Stomach (tissue), 8 donors: ENCODE measurements at regions not wholly inside any gene's neighbourhood (a gene's known extent, or its start where the extent isn't known, plus 50 kb on each side); places are given as distances from the start of the nearest gene placed in this dataset.

Experiments
- DNase-seq, 2 donors: peaks; one replicate each; pipeline versions ENCODE4 v3.0.0 to v3.0.0-alpha.2; 2013 to 2019
- H3K27ac ChIP-seq, 5 donors: fragments of 200-600 bp in 4 of 5; sonication (generic) in 4 of 5; one replicate each; pipeline ENCODE4 v1.5.1; 2013 to 2019; ENCODE audit warnings: mild to moderate bottlenecking in 1 of 5, moderate library complexity in 1 of 5
- H3K27me3 ChIP-seq, 3 donors: fragments of 200-600 bp; sonication (generic); one replicate each; pipeline ENCODE4 v1.5.1; 2017 to 2019; ENCODE audit warnings: mixed run types in 1 of 3
- H3K36me3 ChIP-seq, 4 donors: fragments of 200-600 bp; sonication (generic); 1 replicate in 3 of 4; 2 replicates in 1 of 4; pipeline ENCODE4 v1.5.1; 2016 to 2019
- H3K4me1 ChIP-seq, 4 donors: fragments of 200-600 bp; sonication (generic); one replicate each; pipeline ENCODE4 v1.5.1; 2016 to 2019
- H3K4me3 ChIP-seq, 4 donors: fragments of 200-600 bp; sonication (generic) in 3 of 4; one replicate each; pipeline ENCODE4 v1.5.1; 2016 to 2019; ENCODE audit warnings: mild to moderate bottlenecking in 1 of 4
- H3K9me3 ChIP-seq, 4 donors: fragments of 200-600 bp; sonication (generic); one replicate each; pipeline ENCODE4 v1.5.1; 2016 to 2019
- CTCF ChIP-seq, 7 experiments: fragments of 450-650 bp in 4 of 7; fragments of 200-600 bp in 3 of 7; sonication (generic) in 3 of 7; IDR thresholded peaks; one replicate each; pipeline ENCODE4 v1.5.1; 2016 to 2019; ENCODE audit warnings: antibody characterized with exemption in 7 of 7, control low read depth in 2 of 7, mild to moderate bottlenecking in 1 of 7
- EP300 ChIP-seq: sonication (generic); formaldehyde crosslinking; IDR thresholded peaks from one replicate; pipeline ENCODE4 v1.6.1; 2017; ENCODE audit warnings: antibody characterized with exemption
- POLR2A ChIP-seq, 4 donors: fragments of 450-650 bp; IDR thresholded peaks; one replicate each; pipeline ENCODE4 v1.6.1; 2016; ENCODE audit warnings: antibody characterized with exemption in 4 of 4, control low read depth in 2 of 4, mild to moderate bottlenecking in 1 of 4, moderate library complexity in 1 of 4
- POLR2AphosphoS5 ChIP-seq, 3 donors: sonication (generic); formaldehyde crosslinking; IDR thresholded peaks; one replicate each; pipeline ENCODE4 v1.6.1; 2016; ENCODE audit warnings: antibody characterized with exemption in 3 of 3
- WGBS, 5 donors: extraction: QIAGEN DNeasy Blood & Tissue Kit in 3 of 5; methylation state at CpG; one replicate each; pipeline versions ENCODE4 v1.1.5 to v1.1.7; 2013 to 2018; 5-methylcytosine and 5-hydroxymethylcytosine counted together
- intact Hi-C: fragments of 100-400 bp; cut with DNase I; formaldehyde crosslinking; loops from one replicate; pipeline ENCODE4 v1.15.1; 2023; ENCODE audit warnings: low total_unique reads
- donor health status: healthy with polysubstance abuse.
- donor health status: Bipolar disorder and iron deficiency.
- donor health status: healthy.

GRCh38 chr6:126091466-126091865 lies 105.1 kb downstream of the TRMT11 start:
- no peak overlapping the region for H3K27ac ChIP-seq
- intact Hi-C loops: no loop called here
- no peaks in the 10 kb centered on the region for H3K9me3 ChIP-seq
- 79 to 94% (median 87%) methylated on average over 6 of the region's 6 CpGs for WGBS, 5 donors
- H3K36me3 ChIP-seq: peaks cover 0 to 5% (median 0%) of the 10 kb centered on the region in 4 donors
- no peaks in the 10 kb centered on the region for H3K27me3 ChIP-seq
- TF ChIP-seq POLR2A (IDR thresholded peaks at IDR 0.05): no peak
- TF ChIP-seq POLR2AphosphoS5 (IDR thresholded peaks at IDR 0.05): no peak
- no peak for TF ChIP-seq CTCF (IDR thresholded peaks at IDR 0.05)
- TF ChIP-seq EP300: no peak
- no peaks in the 10 kb centered on the region for H3K4me1 ChIP-seq
- no peak for DNase-seq
- H3K4me3 ChIP-seq: no peak overlapping the region

DNA sequence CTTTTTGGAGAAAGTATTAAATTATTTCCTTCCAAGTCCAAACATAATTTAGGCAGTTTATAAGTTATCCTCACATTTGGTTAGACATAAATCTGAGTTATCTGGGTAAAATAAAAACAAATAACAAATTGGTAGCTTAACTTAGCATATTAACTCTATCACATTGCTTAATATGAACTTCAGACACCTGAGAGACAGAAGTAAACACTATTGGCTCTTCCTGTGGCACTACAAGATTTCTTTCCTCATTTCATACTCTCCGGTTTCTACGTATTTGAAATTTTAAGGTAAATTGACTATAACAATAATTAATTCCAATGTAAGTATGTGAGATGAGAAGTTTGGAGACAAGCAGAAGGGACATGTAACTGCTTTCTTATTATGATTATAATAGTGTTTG lies 106.8 kb downstream of the TRMT11 start:
- intact Hi-C loops: no loop called here
- Histone ChIP-seq H3K4me1 (no peaks in the 10 kb centered on the region), H3K4me3 (no peak overlapping the region), H3K9me3 (no peaks in the 10 kb centered on the region), H3K36me3 (peaks cover 0 to 5% (median 0%) of the 10 kb centered on the region in 4 donors), H3K27me3 (no peaks in the 10 kb centered on the region), H3K27ac (no peak overlapping the region)
- whole genome bisulfite sequencing, 5 donors: 71 to 97% (median 94%) methylated on average over 2 of the region's 2 CpGs
- TF ChIP-seq POLR2A (IDR thresholded peaks at IDR 0.05) (no peak), CTCF (IDR thresholded peaks at IDR 0.05) (no peak), EP300 (no peak), POLR2AphosphoS5 (IDR thresholded peaks at IDR 0.05) (no peak)
- no peak for DNase-seq

DNA sequence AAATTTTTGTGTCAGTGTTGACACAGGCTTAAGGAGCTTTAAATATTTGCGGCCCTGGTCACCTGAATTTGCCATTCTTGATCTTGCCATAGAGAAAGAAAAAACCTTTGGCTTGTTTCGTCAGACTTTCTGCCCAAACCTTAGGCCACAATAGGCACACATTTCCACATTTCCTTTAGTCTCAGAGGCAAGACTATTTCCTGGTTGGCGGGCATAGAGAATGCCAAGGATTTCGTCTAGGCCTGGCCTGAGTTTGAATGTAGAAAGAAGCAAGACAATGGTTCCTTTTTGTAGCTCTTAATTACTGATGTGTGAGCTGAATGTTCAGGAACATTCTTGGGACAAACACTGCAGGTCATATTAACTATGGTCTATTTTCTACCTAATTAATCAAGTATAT lies 108.1 kb downstream of the TRMT11 start:
- H3K27ac ChIP-seq: no peak overlapping the region
- WGBS, 5 donors: 78 to 86% (median 83%) methylated on average over 4 of the region's 4 CpGs
- TF ChIP-seq POLR2AphosphoS5 (IDR thresholded peaks at IDR 0.05): no peak
- TF ChIP-seq CTCF (IDR thresholded peaks at IDR 0.05): no peak
- no peak for TF ChIP-seq POLR2A (IDR thresholded peaks at IDR 0.05)
- no peak for DNase-seq
- H3K27me3 ChIP-seq: no peaks in the 10 kb centered on the region
- H3K36me3 ChIP-seq: peaks cover 0 to 5% (median 0%) of the 10 kb centered on the region in 4 donors
- no peaks in the 10 kb centered on the region for H3K9me3 ChIP-seq
- no peaks in the 10 kb centered on the region for H3K4me1 ChIP-seq
- H3K4me3 ChIP-seq: no peak overlapping the region
- intact Hi-C loops: no loop called here

DNA sequence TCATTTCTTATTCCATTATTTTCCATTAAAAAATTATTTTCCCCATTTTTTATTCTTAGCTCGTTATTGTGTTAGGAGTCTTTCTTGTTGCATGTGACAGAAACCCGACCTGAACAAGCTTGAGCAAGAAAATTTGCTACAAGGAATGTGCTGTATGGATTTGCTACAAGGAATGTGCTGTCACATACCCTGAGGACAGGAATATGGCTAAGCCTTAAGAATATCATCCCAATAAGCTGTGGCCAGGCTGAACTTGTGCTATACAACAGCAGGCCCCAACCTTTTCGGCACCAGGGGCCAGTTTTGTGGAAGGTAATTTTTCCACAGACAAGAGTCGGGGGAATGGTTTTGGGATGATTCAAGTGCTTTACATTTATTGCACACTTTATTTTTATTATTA lies 114.0 kb downstream of the TRMT11 start:
- Histone ChIP-seq H3K4me1 (no peaks in the 10 kb centered on the region), H3K27ac (no peak overlapping the region), H3K4me3 (no peak overlapping the region), H3K27me3 (no peaks in the 10 kb centered on the region), H3K9me3 (no peaks in the 10 kb centered on the region), H3K36me3 (peaks cover 0 to 11% (median 1%) of the 10 kb centered on the region in 4 donors)
- intact Hi-C loops: no loop called here
- TF ChIP-seq CTCF (IDR thresholded peaks at IDR 0.05) (no peak), POLR2A (IDR thresholded peaks at IDR 0.05) (no peak), EP300 (no peak), POLR2AphosphoS5 (IDR thresholded peaks at IDR 0.05) (no peak)
- DNase-seq: no peak
- 89 to 97% (median 96%) methylated on average over 4 of the region's 4 CpGs for WGBS, 5 donors
